IPS DF 6.9 (cell line): ENCODE measurements at regions not wholly inside any gene's neighbourhood (a gene's known extent, or its start where the extent isn't known, plus 50 kb on each side); places are given as distances from the start of the nearest gene placed in this dataset.

Experiments used
- DNase-seq: peaks from one replicate; pipeline ENCODE4 v3.0.0-alpha.2; 2013; ENCODE audit warnings: low read depth, low spot score
- H3K27ac ChIP-seq: one replicate; pipeline ENCODE4 v1.5.1; 2013; ENCODE audit warnings: low read length, control low read depth
- H3K27me3 ChIP-seq: 2 replicates; pipeline ENCODE4 v1.6.1; 2013; ENCODE audit warnings: mild to moderate bottlenecking, low read length; ENCODE audit not compliant: control insufficient read depth, insufficient read depth
- H3K36me3 ChIP-seq: 2 replicates; pipeline ENCODE4 v1.6.1; 2013; ENCODE audit warnings: low read length; ENCODE audit not compliant: control insufficient read depth, insufficient read depth
- H3K4me1 ChIP-seq: 2 replicates; pipeline ENCODE4 v1.6.1; 2013; ENCODE audit warnings: low read length; ENCODE audit not compliant: control insufficient read depth, insufficient read depth
- H3K4me3 ChIP-seq: 2 replicates; pipeline ENCODE4 v1.5.1; 2013; ENCODE audit warnings: mild to moderate bottlenecking, low read length
- H3K9me3 ChIP-seq: 2 replicates; pipeline ENCODE4 v1.6.1; 2013; ENCODE audit warnings: low read length, inconsistent platforms; ENCODE audit not compliant: control insufficient read depth, insufficient read depth
- WGBS: extraction: QIAGEN DNeasy Blood & Tissue Kit; methylation state at CpG from one replicate; pipeline ENCODE4 v1.1.7; 2013; ENCODE audit warnings: mixed read lengths, missing lambda C conversion rate; ENCODE audit not compliant: insufficient read length, insufficient coverage; 5-methylcytosine and 5-hydroxymethylcytosine counted together

- WGBS = no CpG with 5 or more reads among the region's 1 CpG
- no peaks in the 10 kb centered on the region for H3K27me3 ChIP-seq
- H3K27ac ChIP-seq = no peak overlapping the region
- DNase-seq = no peak
- no peaks in the 10 kb centered on the region for H3K9me3 ChIP-seq
- H3K4me1 ChIP-seq = peaks cover 4% of the 10 kb centered on the region; the same call in 1 of the 2 replicates
- H3K4me3 ChIP-seq = no peak overlapping the region
- no peaks in the 10 kb centered on the region for H3K36me3 ChIP-seq
Measured at GRCh38 chr3:124516333-124516732, 213.9 kb upstream of the UMPS start.

- WGBS = no CpG with 5 or more reads among the region's 2 CpGs
- H3K27me3 ChIP-seq = no peaks in the 10 kb centered on the region
- no peaks in the 10 kb centered on the region for H3K9me3 ChIP-seq
- no peak for DNase-seq
- peaks cover 4% of the 10 kb centered on the region; the same call in 1 of the 2 replicates for H3K4me1 ChIP-seq
- H3K36me3 ChIP-seq = no peaks in the 10 kb centered on the region
- H3K27ac ChIP-seq = no peak overlapping the region
- no peak overlapping the region for H3K4me3 ChIP-seq
Measured at GRCh38 chr3:124517306-124517705, 212.9 kb upstream of the UMPS start.

- DNase-seq = no peak
- H3K36me3 ChIP-seq = no peaks in the 10 kb centered on the region
- no peaks in the 10 kb centered on the region for H3K27me3 ChIP-seq
- no CpG with 5 or more reads among the region's 11 CpGs for WGBS
- H3K4me3 ChIP-seq = no peak overlapping the region
- peaks cover 4% of the 10 kb centered on the region; the same call in 1 of the 2 replicates for H3K4me1 ChIP-seq
- H3K27ac ChIP-seq = no peak overlapping the region
- no peaks in the 10 kb centered on the region for H3K9me3 ChIP-seq
Measured at GRCh38 chr3:124518350-124518749, 211.9 kb upstream of the UMPS start.

DNA sequence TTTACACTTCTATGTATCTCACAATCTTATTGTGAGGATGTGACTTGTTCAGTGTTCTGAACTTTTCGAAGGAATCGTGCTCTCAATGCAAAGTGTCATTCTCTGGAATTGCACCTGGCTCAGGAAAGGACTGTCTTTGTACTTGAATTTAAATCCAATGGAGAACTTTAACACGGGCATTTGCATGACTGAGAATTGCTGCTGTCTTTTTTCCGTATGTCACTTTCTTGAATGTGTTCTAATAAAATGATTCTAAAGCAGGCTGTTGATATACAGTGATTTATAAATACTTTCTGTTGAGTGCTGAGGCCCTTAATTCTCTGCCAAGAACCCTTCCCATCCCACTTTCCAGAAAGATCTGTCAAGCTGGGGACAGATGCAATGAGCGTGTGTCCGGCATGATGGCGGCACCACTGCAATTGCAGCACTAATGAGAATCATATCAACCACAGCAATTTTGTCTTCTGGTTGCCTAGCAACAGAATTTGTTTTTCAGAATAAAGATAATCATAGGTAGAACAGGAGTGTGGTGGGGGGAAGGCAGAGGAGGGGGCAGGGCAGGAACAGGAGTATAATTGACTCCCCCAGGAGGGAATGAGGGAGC lies 210.6 kb upstream of the UMPS start:
- H3K4me1 ChIP-seq = peaks cover 4% of the 10 kb centered on the region; the same call in 1 of the 2 replicates
- no peak for DNase-seq
- H3K36me3 ChIP-seq = no peaks in the 10 kb centered on the region
- WGBS = no CpG with 5 or more reads among the region's 7 CpGs
- H3K4me3 ChIP-seq = no peak overlapping the region
- no peaks in the 10 kb centered on the region for H3K9me3 ChIP-seq
- no peak overlapping the region for H3K27ac ChIP-seq
- no peaks in the 10 kb centered on the region for H3K27me3 ChIP-seq

- Histone ChIP-seq H3K4me3 (no peak overlapping the region), H3K36me3 (no peaks in the 10 kb centered on the region), H3K4me1 (peaks cover 4% of the 10 kb centered on the region; the same call in 1 of the 2 replicates), H3K27me3 (no peaks in the 10 kb centered on the region), H3K27ac (no peak overlapping the region), H3K9me3 (no peaks in the 10 kb centered on the region)
- WGBS = no CpG with 5 or more reads among the region's 5 CpGs
- DNase-seq = no peak
Measured at GRCh38 chr3:124520970-124521369, 209.3 kb upstream of the UMPS start.

GRCh38 chr3:124522082-124522625 lies 208.1 kb upstream of the UMPS start:
- no peaks in the 10 kb centered on the region for H3K27me3 ChIP-seq
- no peaks in the 10 kb centered on the region for H3K36me3 ChIP-seq
- H3K4me1 ChIP-seq = peaks cover 4% of the 10 kb centered on the region; the same call in 1 of the 2 replicates
- no CpG with 5 or more reads among the region's 1 CpG for WGBS
- H3K9me3 ChIP-seq = no peaks in the 10 kb centered on the region
- H3K27ac ChIP-seq = no peak overlapping the region
- DNase-seq = no peak
- H3K4me3 ChIP-seq = no peak overlapping the region

DNA sequence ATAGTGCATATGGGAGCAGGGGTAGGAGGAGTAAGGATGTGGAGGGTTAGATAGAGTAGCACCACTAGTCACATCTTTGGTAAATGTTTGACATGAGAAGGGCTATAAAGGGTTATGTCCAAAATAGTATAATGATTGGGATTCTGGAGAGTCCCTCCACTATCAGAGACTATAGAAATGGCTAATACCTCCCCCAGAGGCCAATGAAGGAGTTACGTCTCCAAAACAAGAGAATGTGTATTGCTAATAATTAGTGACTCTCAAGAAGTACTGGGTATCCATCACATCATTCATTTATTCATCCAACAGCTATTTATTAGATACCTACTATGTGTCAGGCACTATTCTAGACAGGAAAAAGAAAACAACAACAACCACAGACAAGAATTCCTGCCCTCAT lies 203.7 kb upstream of the UMPS start:
- H3K27ac ChIP-seq = no peak overlapping the region
- no peaks in the 10 kb centered on the region for H3K4me1 ChIP-seq
- no peaks in the 10 kb centered on the region for H3K9me3 ChIP-seq
- DNase-seq = no peak
- H3K4me3 ChIP-seq = no peak overlapping the region
- H3K27me3 ChIP-seq = no peaks in the 10 kb centered on the region
- WGBS = no CpG with 5 or more reads among the region's 1 CpG
- no peaks in the 10 kb centered on the region for H3K36me3 ChIP-seq

- DNase-seq = no peak
- Histone ChIP-seq H3K27me3 (no peaks in the 10 kb centered on the region), H3K36me3 (no peaks in the 10 kb centered on the region)
Measured at GRCh38 chr3:124529826-124530571, 200.3 kb upstream of the UMPS start.

DNA sequence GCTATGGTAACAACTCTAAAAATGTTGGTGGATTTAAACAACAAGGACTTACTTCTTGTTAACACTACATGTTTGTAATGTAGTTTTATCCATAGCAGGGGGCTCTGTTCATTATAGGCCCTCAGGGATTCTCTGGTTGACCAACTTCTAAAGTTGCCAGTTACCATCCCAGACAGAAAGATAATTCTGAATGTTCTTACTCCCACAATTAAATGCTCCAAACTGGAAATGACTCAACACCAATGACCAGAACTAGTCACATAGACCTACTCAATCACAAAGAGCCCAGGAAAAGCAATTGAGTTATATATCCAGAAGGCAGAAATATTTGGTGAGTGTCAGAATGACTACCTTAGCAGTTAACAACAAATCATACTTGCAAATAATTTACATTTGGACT lies 199.3 kb upstream of the UMPS start:
- no peaks in the 10 kb centered on the region for H3K36me3 ChIP-seq
- no peaks in the 10 kb centered on the region for H3K27me3 ChIP-seq
- no peaks in the 10 kb centered on the region for H3K4me1 ChIP-seq
- H3K4me3 ChIP-seq = no peak overlapping the region
- no peak overlapping the region for H3K27ac ChIP-seq
- H3K9me3 ChIP-seq = no peaks in the 10 kb centered on the region
- no peak for DNase-seq

More at GRCh38 chr3:124529826-124530571, 200.3 kb upstream of the UMPS start:
- Histone ChIP-seq H3K9me3 (no peaks in the 10 kb centered on the region), H3K4me3 (no peak overlapping the region), H3K27ac (no peak overlapping the region), H3K4me1 (no peaks in the 10 kb centered on the region)
- WGBS = no CpG with 5 or more reads among the region's 3 CpGs

DNA sequence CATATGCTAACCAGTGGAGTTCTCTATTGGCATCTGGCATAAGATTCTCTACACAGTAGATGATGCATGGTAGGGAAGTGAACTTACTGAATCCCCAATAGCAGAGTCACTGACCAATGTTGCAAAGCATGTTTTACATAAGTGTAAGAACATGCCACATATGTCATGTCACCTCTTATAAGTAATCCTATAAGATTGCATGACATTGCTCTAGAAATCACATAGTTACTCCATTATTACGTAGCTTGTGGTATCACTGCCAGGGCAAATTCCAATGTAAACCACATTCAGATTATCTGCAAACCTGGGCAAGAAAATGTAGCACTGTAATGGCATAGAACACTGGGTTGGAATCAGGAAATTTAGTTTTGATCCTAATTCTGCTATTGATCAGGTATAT lies 198.2 kb upstream of the UMPS start:
- Histone ChIP-seq H3K27ac (no peak overlapping the region), H3K9me3 (no peaks in the 10 kb centered on the region), H3K4me1 (no peaks in the 10 kb centered on the region), H3K4me3 (no peak overlapping the region), H3K27me3 (no peaks in the 10 kb centered on the region), H3K36me3 (no peaks in the 10 kb centered on the region)
- WGBS = no CpG with 5 or more reads among the region's 1 CpG
- no peak for DNase-seq
